ENCODE measurements at regions not wholly inside any gene's neighbourhood (a gene's known extent, or its start where the extent isn't known, plus 50 kb on each side); places are given as distances from the start of the nearest gene placed in this dataset.

GRCh38 chr3:181250714-181251113, 261.2 kb upstream of the DNAJC19 start:
- Histone ChIP-seq H3K9me3 (no peaks in the 10 kb centered on the region), H3K27me3 (ENCODE audit: low read depth) (no peaks in the 10 kb centered on the region), H3K4me3 (no peak overlapping the region), H3K27ac (no peak overlapping the region), H3K36me3 (no peaks in the 10 kb centered on the region), H3K4me1 (no peaks in the 10 kb centered on the region)
- ATAC-seq = no peak
- no peak for DNase-seq
- no peak for TF ChIP-seq CTCF (IDR thresholded peaks at IDR 0.05)
- intact Hi-C loops (cut with DNase I) = no loop called here

- Histone ChIP-seq H3K36me3 (no peaks in the 10 kb centered on the region), H3K4me3 (no peak overlapping the region), H3K27ac (no peak overlapping the region), H3K4me1 (no peaks in the 10 kb centered on the region), H3K27me3 (ENCODE audit: low read depth) (no peaks in the 10 kb centered on the region), H3K9me3 (no peaks in the 10 kb centered on the region)
- intact Hi-C loops (cut with DNase I) = no loop called here
- DNase-seq = no peak
- TF ChIP-seq CTCF (IDR thresholded peaks at IDR 0.05) = no peak
- ATAC-seq = no peak
Measured at GRCh38 chr3:181239441-181239840, 249.9 kb upstream of the DNAJC19 start.

GRCh38 chr3:181230258-181230657, 240.7 kb upstream of the DNAJC19 start:
- Histone ChIP-seq H3K4me3 (no peak overlapping the region), H3K9me3 (no peaks in the 10 kb centered on the region), H3K27me3 (ENCODE audit: low read depth) (no peaks in the 10 kb centered on the region), H3K4me1 (no peaks in the 10 kb centered on the region), H3K27ac (no peak overlapping the region), H3K36me3 (no peaks in the 10 kb centered on the region)
- ATAC-seq (no peak), DNase-seq (no peak)
- intact Hi-C loops (cut with DNase I) = no loop called here
- TF ChIP-seq CTCF (IDR thresholded peaks at IDR 0.05) = no peak

GRCh38 chr3:181213347-181213746, 223.8 kb upstream of the DNAJC19 start:
- Histone ChIP-seq H3K4me1 (no peaks in the 10 kb centered on the region), H3K4me3 (no peak overlapping the region), H3K9me3 (no peaks in the 10 kb centered on the region), H3K36me3 (no peaks in the 10 kb centered on the region), H3K27ac (no peak overlapping the region), H3K27me3 (ENCODE audit: low read depth) (no peaks in the 10 kb centered on the region)
- peak; percentile 51 to 58 for ATAC-seq
- intact Hi-C loops (cut with DNase I) = no loop called here
- DNase-seq = no peak
- TF ChIP-seq CTCF (IDR thresholded peaks at IDR 0.05) = no peak

GRCh38 chr3:181212271-181212670, 222.7 kb upstream of the DNAJC19 start:
- no peak for TF ChIP-seq CTCF (IDR thresholded peaks at IDR 0.05)
- intact Hi-C loops (cut with DNase I) = no loop called here
- ATAC-seq = no peak

GRCh38 chr3:181210275-181210674, 220.7 kb upstream of the DNAJC19 start:
- Histone ChIP-seq H3K36me3 (no peaks in the 10 kb centered on the region), H3K4me3 (no peak overlapping the region), H3K9me3 (no peaks in the 10 kb centered on the region), H3K27me3 (ENCODE audit: low read depth) (no peaks in the 10 kb centered on the region), H3K27ac (no peak overlapping the region), H3K4me1 (no peaks in the 10 kb centered on the region)
- intact Hi-C loops (cut with DNase I) = no loop called here
- no peak for ATAC-seq
- no peak for DNase-seq
- TF ChIP-seq CTCF (IDR thresholded peaks at IDR 0.05) = no peak

More at GRCh38 chr3:181212271-181212670, 222.7 kb upstream of the DNAJC19 start:
- DNase-seq = no peak
- Histone ChIP-seq H3K27me3 (ENCODE audit: low read depth) (no peaks in the 10 kb centered on the region), H3K27ac (no peak overlapping the region), H3K4me1 (no peaks in the 10 kb centered on the region), H3K36me3 (no peaks in the 10 kb centered on the region), H3K4me3 (no peak overlapping the region), H3K9me3 (no peaks in the 10 kb centered on the region)
